ENCODE measurements at regions not wholly inside any gene's neighbourhood (a gene's known extent, or its start where the extent isn't known, plus 50 kb on each side); places are given as distances from the start of the nearest gene placed in this dataset.

GRCh38 chr3:31355807-31356206 lies 176.9 kb upstream of the STT3B start:
- no peak for TF ChIP-seq CTCF (IDR thresholded peaks at IDR 0.05)
- TF ChIP-seq POLR2A (IDR thresholded peaks at IDR 0.05): no peak
- intact Hi-C loops (cut with DNase I): no loop called here
- Histone ChIP-seq H3K4me1 (peaks cover 0 to 8% (median 3%) of the 10 kb centered on the region in 3 donors), H3K27me3 (no peaks in the 10 kb centered on the region), H3K36me3 (no peaks in the 10 kb centered on the region), H3K4me3 (no peak overlapping the region), H3K27ac (no peak overlapping the region), H3K9me3 (no peaks in the 10 kb centered on the region)
- DNase-seq: no peak
- 91 to 96% methylated on average over 5 of the region's 5 CpGs for WGBS, 2 donors

- peaks cover 0 to 16% (median 3%) of the 10 kb centered on the region in 3 donors for H3K4me1 ChIP-seq
- DNase-seq: no peak
- no peaks in the 10 kb centered on the region for H3K27me3 ChIP-seq
- intact Hi-C loops (cut with DNase I): no loop called here
- no peak overlapping the region for H3K4me3 ChIP-seq
- peak overlapping the region; percentile 8 to 54 (median 38) for H3K27ac ChIP-seq
- no peaks in the 10 kb centered on the region for H3K9me3 ChIP-seq
- H3K36me3 ChIP-seq: no peaks in the 10 kb centered on the region
- 39 to 55% methylated on average over 5 to 9 of the region's 9 CpGs for WGBS, 2 donors
- TF ChIP-seq POLR2A (IDR thresholded peaks at IDR 0.05): no peak
- no peak for TF ChIP-seq CTCF (IDR thresholded peaks at IDR 0.05)
Observed at GRCh38 chr3:31356941-31357340, 175.8 kb upstream of the STT3B start.

- no peaks in the 10 kb centered on the region for H3K36me3 ChIP-seq
- 71 to 87% methylated on average over 2 of the region's 2 CpGs for WGBS, 2 donors
- peak overlapping the region; percentile 8 to 50 (median 36) for H3K27ac ChIP-seq
- H3K4me3 ChIP-seq: no peak overlapping the region
- peaks cover 0 to 16% (median 3%) of the 10 kb centered on the region in 3 donors for H3K4me1 ChIP-seq
- no peaks in the 10 kb centered on the region for H3K27me3 ChIP-seq
- intact Hi-C loops (cut with DNase I): no loop called here
- no peak for DNase-seq
- TF ChIP-seq CTCF (IDR thresholded peaks at IDR 0.05): no peak
- no peak for TF ChIP-seq POLR2A (IDR thresholded peaks at IDR 0.05)
- no peaks in the 10 kb centered on the region for H3K9me3 ChIP-seq
Observed at GRCh38 chr3:31357451-31357850, 175.3 kb upstream of the STT3B start.

GRCh38 chr3:31358473-31359070 lies 174.2 kb upstream of the STT3B start:
- no peaks in the 10 kb centered on the region for H3K9me3 ChIP-seq
- TF ChIP-seq POLR2A (IDR thresholded peaks at IDR 0.05): no peak
- no peak for TF ChIP-seq CTCF (IDR thresholded peaks at IDR 0.05)
- intact Hi-C loops (cut with DNase I): no loop called here
- H3K27ac ChIP-seq: no peak overlapping the region
- no peak for DNase-seq
- no peaks in the 10 kb centered on the region for H3K36me3 ChIP-seq
- no peak overlapping the region for H3K4me3 ChIP-seq
- H3K27me3 ChIP-seq: no peaks in the 10 kb centered on the region
- WGBS, 2 donors: 96% methylated on average over 1 of the region's 1 CpG
- H3K4me1 ChIP-seq: peaks cover 0 to 16% (median 3%) of the 10 kb centered on the region in 3 donors

GRCh38 chr3:31361371-31362273 lies 171.1 kb upstream of the STT3B start:
- Histone ChIP-seq H3K4me1 (peaks cover 0 to 19% (median 3%) of the 10 kb centered on the region in 3 donors), H3K36me3 (no peaks in the 10 kb centered on the region), H3K4me3 (no peak overlapping the region), H3K27me3 (no peaks in the 10 kb centered on the region), H3K9me3 (no peaks in the 10 kb centered on the region), H3K27ac (no peak overlapping the region)
- no peak for DNase-seq
- 61 to 63% methylated on average over 6 of the region's 6 CpGs for WGBS, 2 donors
- TF ChIP-seq CTCF (IDR thresholded peaks at IDR 0.05) (no peak), POLR2A (IDR thresholded peaks at IDR 0.05) (no peak)
- intact Hi-C loops (cut with DNase I): no loop called here

Measured in esophagus squamous epithelium (tissue), 5 donors.